ENCODE measurements at regions not wholly inside any gene's neighbourhood (a gene's known extent, or its start where the extent isn't known, plus 50 kb on each side); places are given as distances from the start of the nearest gene placed in this dataset.

DNA sequence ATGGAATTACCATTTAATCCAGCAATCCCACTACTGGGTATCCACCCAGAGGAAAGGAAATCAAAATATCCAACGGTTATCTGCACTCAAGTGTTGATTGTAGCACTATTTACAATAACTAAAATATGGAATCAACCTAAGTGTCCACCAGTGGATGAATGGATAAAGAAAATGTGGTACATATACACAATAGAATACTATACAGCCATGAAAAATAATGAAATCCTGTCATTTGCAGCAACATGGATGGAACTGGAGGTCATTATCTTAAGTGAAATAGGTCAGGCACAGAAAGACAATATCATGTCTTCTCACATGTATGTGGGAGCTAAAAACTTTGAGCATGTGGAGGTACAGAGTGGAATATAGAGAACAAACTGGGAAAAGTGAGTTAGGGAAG lies 92.9 kb upstream of the ARHGEF7 start:
- Mint-ChIP-seq H3K9me3 (peaks cover 16 to 23% (median 19%) of the 10 kb centered on the region in 7 donors), H3K36me3 (no peaks in the 10 kb centered on the region), H3K27ac (no peak overlapping the region), H3K4me1 (no peaks in the 10 kb centered on the region), H3K4me3 (no peak overlapping the region), H3K27me3 (ENCODE audit: low read depth in 3 of 3) (peaks cover 3 to 9% (median 4%) of the 10 kb centered on the region in 3 donors)
- Histone ChIP-seq H3K4me3 (replicated peaks in 1 of 3; ENCODE audit: low read depth in 2 of 3, low read length in 3 of 3) (no peak overlapping the region), H4K20me1 (ENCODE audit: insufficient read depth, low read length) (no peaks in the 10 kb centered on the region), H3K27me3 (ENCODE audit: control insufficient read depth in 2 of 2, insufficient read depth in 2 of 2, low read length in 2 of 2) (no peaks in the 10 kb centered on the region), H2AFZ (ENCODE audit: insufficient read depth, low read depth, low read length, poor library complexity, severe bottlenecking) (no peak overlapping the region), H3K9ac (ENCODE audit: insufficient read depth, low read length, poor library complexity, severe bottlenecking) (no peak overlapping the region), H3K79me2 (ENCODE audit: insufficient read depth, low read length) (no peaks in the 10 kb centered on the region), H3K4me1 (ENCODE audit: control insufficient read depth in 1 of 2, insufficient read depth in 2 of 2, low read length in 2 of 2) (no peaks in the 10 kb centered on the region), H3K36me3 (replicated peaks in 1 of 2; ENCODE audit: control insufficient read depth in 1 of 2, insufficient read depth in 2 of 2, low read length in 2 of 2) (no peaks in the 10 kb centered on the region), H3K9me3 (replicated peaks in 1 of 2; ENCODE audit: control insufficient read depth in 1 of 2, insufficient read depth in 1 of 2, low read length in 2 of 2) (peaks cover 14 to 28% of the 10 kb centered on the region in 2 donors), H3K4me2 (replicated peaks; ENCODE audit: extremely low read depth, low read length, poor library complexity, severe bottlenecking) (no peak overlapping the region), H3K27ac (ENCODE audit: low read depth in 1 of 2, low read length in 2 of 2) (no peak overlapping the region)
- intact Hi-C loops (cut with micrococcal nuclease), result no loop called here
- WGBS (ENCODE audit: insufficient coverage), result no CpG with 5 or more reads among the region's 1 CpG
- DNase-seq, result no peak
- no peak for TF ChIP-seq CTCF (IDR thresholded peaks at IDR 0.05)

DNA sequence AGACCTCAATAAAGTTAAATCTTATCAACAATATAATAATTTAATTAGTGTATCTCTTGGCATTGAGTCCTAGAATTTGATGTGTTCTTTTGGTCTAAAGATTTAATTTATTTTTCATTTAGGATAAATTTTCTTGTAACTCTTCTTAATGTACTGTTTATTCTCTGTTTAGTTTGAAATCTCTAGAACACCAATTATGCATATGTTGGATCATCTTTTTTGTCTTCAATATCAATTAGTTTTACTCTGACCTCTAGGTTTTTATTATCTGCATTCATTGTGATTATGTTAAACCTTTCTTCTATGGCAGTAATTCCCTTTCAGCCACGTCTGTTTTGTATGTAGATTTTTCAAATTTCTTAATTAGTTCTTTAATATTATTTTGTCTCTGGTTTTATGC lies 93.8 kb upstream of the ARHGEF7 start:
- no peaks in the 10 kb centered on the region for H3K4me1 ChIP-seq (ENCODE audit: control insufficient read depth in 1 of 2, insufficient read depth in 2 of 2, low read length in 2 of 2)
- H3K27me3 ChIP-seq (ENCODE audit: control insufficient read depth in 2 of 2, insufficient read depth in 2 of 2, low read length in 2 of 2), result no peaks in the 10 kb centered on the region
- no peak overlapping the region for H2AFZ ChIP-seq (ENCODE audit: insufficient read depth, low read depth, low read length, poor library complexity, severe bottlenecking)
- WGBS (ENCODE audit: insufficient coverage), result no CpG with 5 or more reads among the region's 1 CpG
- no peak for TF ChIP-seq CTCF (IDR thresholded peaks at IDR 0.05)
- H3K79me2 ChIP-seq (ENCODE audit: insufficient read depth, low read length), result no peaks in the 10 kb centered on the region
- Mint-ChIP-seq H3K27ac (no peak overlapping the region), H3K4me1 (no peaks in the 10 kb centered on the region), H3K9me3 (peaks cover 16 to 23% (median 19%) of the 10 kb centered on the region in 7 donors), H3K36me3 (no peaks in the 10 kb centered on the region), H3K4me3 (no peak overlapping the region), H3K27me3 (ENCODE audit: low read depth in 3 of 3) (peaks cover 4 to 12% (median 4%) of the 10 kb centered on the region in 3 donors)
- intact Hi-C loops (cut with micrococcal nuclease), result no loop called here
- H3K27ac ChIP-seq (ENCODE audit: low read depth in 1 of 2, low read length in 2 of 2), result no peak overlapping the region
- no peaks in the 10 kb centered on the region for H4K20me1 ChIP-seq (ENCODE audit: insufficient read depth, low read length)
- no peak overlapping the region for H3K4me2 ChIP-seq (replicated peaks; ENCODE audit: extremely low read depth, low read length, poor library complexity, severe bottlenecking)
- H3K36me3 ChIP-seq (replicated peaks in 1 of 2; ENCODE audit: control insufficient read depth in 1 of 2, insufficient read depth in 2 of 2, low read length in 2 of 2), result no peaks in the 10 kb centered on the region
- no peak overlapping the region for H3K9ac ChIP-seq (ENCODE audit: insufficient read depth, low read length, poor library complexity, severe bottlenecking)
- H3K4me3 ChIP-seq (replicated peaks in 1 of 3; ENCODE audit: low read depth in 2 of 3, low read length in 3 of 3), result no peak overlapping the region
- peaks cover 14 to 28% of the 10 kb centered on the region in 2 donors for H3K9me3 ChIP-seq (replicated peaks in 1 of 2; ENCODE audit: control insufficient read depth in 1 of 2, insufficient read depth in 1 of 2, low read length in 2 of 2)
- no peak for DNase-seq
